ENCODE measurements at regions not wholly inside any gene's neighbourhood (a gene's known extent, or its start where the extent isn't known, plus 50 kb on each side); places are given as distances from the start of the nearest gene placed in this dataset.

DNA sequence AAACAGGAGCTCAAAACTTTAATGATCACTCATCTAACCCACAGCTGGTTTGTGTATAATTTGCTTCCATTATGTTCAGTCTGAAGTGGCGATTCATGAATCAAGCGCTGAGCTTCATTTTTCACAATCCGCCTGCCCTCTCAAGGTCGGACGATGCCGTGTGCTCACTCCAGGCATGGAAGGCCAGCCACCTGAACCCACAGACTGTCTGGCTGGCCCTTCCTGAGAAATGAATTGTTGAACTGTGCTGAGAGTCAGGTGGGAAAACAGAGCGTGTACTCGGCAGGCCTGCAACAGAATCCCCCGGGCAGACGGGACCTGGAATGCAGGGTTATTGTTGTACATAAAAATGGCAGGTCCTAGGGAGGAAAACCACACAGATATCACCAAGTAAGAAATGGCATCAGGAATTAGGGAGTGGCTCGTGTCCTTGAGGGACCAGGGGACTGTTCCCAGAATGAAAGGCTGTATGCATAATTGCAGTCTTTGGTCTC, 375.7 kb downstream of the IRX2 start:
- TF ChIP-seq, protein P1, sequence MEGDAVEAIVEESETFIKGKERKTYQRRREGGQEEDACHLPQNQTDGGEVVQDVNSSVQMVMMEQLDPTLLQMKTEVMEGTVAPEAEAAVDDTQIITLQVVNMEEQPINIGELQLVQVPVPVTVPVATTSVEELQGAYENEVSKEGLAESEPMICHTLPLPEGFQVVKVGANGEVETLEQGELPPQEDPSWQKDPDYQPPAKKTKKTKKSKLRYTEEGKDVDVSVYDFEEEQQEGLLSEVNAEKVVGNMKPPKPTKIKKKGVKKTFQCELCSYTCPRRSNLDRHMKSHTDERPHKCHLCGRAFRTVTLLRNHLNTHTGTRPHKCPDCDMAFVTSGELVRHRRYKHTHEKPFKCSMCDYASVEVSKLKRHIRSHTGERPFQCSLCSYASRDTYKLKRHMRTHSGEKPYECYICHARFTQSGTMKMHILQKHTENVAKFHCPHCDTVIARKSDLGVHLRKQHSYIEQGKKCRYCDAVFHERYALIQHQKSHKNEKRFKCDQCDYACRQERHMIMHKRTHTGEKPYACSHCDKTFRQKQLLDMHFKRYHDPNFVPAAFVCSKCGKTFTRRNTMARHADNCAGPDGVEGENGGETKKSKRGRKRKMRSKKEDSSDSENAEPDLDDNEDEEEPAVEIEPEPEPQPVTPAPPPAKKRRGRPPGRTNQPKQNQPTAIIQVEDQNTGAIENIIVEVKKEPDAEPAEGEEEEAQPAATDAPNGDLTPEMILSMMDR (IDR thresholded peaks at IDR 0.05), result no peak
- TF ChIP-seq POLR2A (IDR thresholded peaks at IDR 0.05), result no peak
- no peak for TF ChIP-seq POLR2AphosphoS5 (IDR thresholded peaks at IDR 0.05)
